Activated CD8-positive, alpha-beta memory T cell treated with anti-CD3 and anti-CD28 coated beads, Interleukin-2, amount 50 U/mL, for 48 hours (primary cell): ENCODE measurements at regions not wholly inside any gene's neighbourhood (a gene's known extent, or its start where the extent isn't known, plus 50 kb on each side); places are given as distances from the start of the nearest gene placed in this dataset.

Source experiments
- DNase-seq: peaks from one replicate; pipeline ENCODE4 v3.0.0-alpha.2; 2020

GRCh38 chr3:29070959-29071634 lies 209.8 kb upstream of the RBMS3 start:
- no peak for DNase-seq

- no peak for DNase-seq
These were observed 208.3 kb upstream of the RBMS3 start for GRCh38 chr3:29072611-29073010.

- DNase-seq = no peak
These were observed 203.5 kb upstream of the RBMS3 start for GRCh38 chr3:29077356-29077755.

- no peak for DNase-seq
These were observed 201.5 kb upstream of the RBMS3 start for GRCh38 chr3:29079358-29079757.

- DNase-seq = no peak
These were observed 199.9 kb upstream of the RBMS3 start for GRCh38 chr3:29080967-29081366.

- DNase-seq = no peak
These were observed 197.8 kb upstream of the RBMS3 start for GRCh38 chr3:29083081-29083480.

GRCh38 chr3:29083676-29084075 lies 197.2 kb upstream of the RBMS3 start:
- no peak for DNase-seq

GRCh38 chr3:29088579-29088978 lies 192.3 kb upstream of the RBMS3 start:
- no peak for DNase-seq

GRCh38 chr3:29090912-29091597 lies 189.8 kb upstream of the RBMS3 start:
- DNase-seq = no peak

GRCh38 chr3:29091599-29092189 lies 189.2 kb upstream of the RBMS3 start:
- DNase-seq = no peak

- DNase-seq = no peak
These were observed 188.5 kb upstream of the RBMS3 start for GRCh38 chr3:29092348-29092747.

- no peak for DNase-seq
These were observed 181.6 kb upstream of the RBMS3 start for GRCh38 chr3:29099296-29099695.

- no peak for DNase-seq
These were observed 181.1 kb upstream of the RBMS3 start for GRCh38 chr3:29099775-29100174.

- no peak for DNase-seq
These were observed 180.6 kb upstream of the RBMS3 start for GRCh38 chr3:29100292-29100691.

GRCh38 chr3:29128001-29128400 lies 152.9 kb upstream of the RBMS3 start:
- DNase-seq = no peak

GRCh38 chr3:29137601-29138000 lies 143.3 kb upstream of the RBMS3 start:
- DNase-seq = no peak

- DNase-seq = no peak
These were observed 142.7 kb upstream of the RBMS3 start for GRCh38 chr3:29138171-29138570.

- DNase-seq = no peak
These were observed 140.2 kb upstream of the RBMS3 start for GRCh38 chr3:29140666-29141065.

GRCh38 chr3:29141197-29141917 lies 139.5 kb upstream of the RBMS3 start:
- no peak for DNase-seq

GRCh38 chr3:29141918-29142275 lies 139.0 kb upstream of the RBMS3 start:
- DNase-seq = no peak

- DNase-seq = no peak
These were observed 137.7 kb upstream of the RBMS3 start for GRCh38 chr3:29143151-29143550.

GRCh38 chr3:29144361-29144760 lies 136.5 kb upstream of the RBMS3 start:
- DNase-seq = no peak

- DNase-seq = no peak
These were observed 136.1 kb upstream of the RBMS3 start for GRCh38 chr3:29144807-29145206.

- DNase-seq = no peak
These were observed 135.5 kb upstream of the RBMS3 start for GRCh38 chr3:29145360-29145759.
